Bronchial epithelial cell (primary cell): ENCODE measurements at regions not wholly inside any gene's neighbourhood (a gene's known extent, or its start where the extent isn't known, plus 50 kb on each side); places are given as distances from the start of the nearest gene placed in this dataset.

Experiments
- DNase-seq: peaks from one replicate; pipeline ENCODE4 v3.0.0-alpha.2; 2010; ENCODE audit warnings: low read depth
- FAIRE-seq: peaks from 2 replicates; lab custom pipeline; 2011; peaks lifted over from hg19 to GRCh38; lab: Jason Lieb, UNC
- H3K27me3 ChIP-seq: 2 replicates; pipeline ENCODE4 v1.5.1; 2011; ENCODE audit warnings: low read length; ENCODE audit not compliant: control insufficient read depth, insufficient read depth
- H3K36me3 ChIP-seq: 2 replicates; pipeline ENCODE4 v1.5.1; 2011; ENCODE audit warnings: low read length; ENCODE audit not compliant: control insufficient read depth, insufficient read depth
- H3K4me3 ChIP-seq: 2 replicates; pipeline ENCODE4 v1.5.1; 2011; ENCODE audit warnings: mild to moderate bottlenecking, low read depth, low read length, control low read depth
- TF ChIP-seq, protein P1 (sequence below): IDR thresholded peaks from 2 replicates; pipeline ENCODE4 v1.5.1; 2011; ENCODE audit warnings: mild to moderate bottlenecking, moderate library complexity, low read length, control low read depth, inconsistent platforms; ENCODE audit not compliant: insufficient read depth, severe bottlenecking

DNA sequence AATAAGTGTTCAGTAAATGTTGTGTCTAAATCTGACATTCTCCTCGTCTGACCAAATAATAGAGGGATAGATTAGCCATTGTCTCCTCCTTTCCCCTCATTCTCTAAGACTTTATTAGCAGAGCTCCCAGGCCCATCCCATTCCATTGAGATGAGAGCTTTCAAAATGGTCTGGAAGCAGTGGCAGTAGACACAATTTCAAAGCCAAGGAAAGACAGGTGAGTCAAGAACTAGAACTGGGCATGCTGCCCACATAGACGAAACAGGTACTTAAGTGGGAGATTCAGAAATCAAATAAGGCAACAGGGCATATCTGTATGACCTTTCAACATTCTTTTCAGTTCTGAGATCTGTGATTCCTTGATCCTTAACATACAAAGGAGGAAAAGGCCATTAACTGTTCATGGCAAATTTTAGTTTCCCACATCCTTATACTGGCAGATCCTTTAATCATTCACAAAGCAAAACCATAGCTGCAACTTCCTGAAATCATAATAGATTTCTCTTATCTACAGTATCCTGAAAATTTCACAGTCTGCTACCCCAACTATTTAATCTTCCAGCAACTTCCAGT, 96.6 kb upstream of the KCNA4 start:
- H3K4me3 ChIP-seq = no peak overlapping the region
- no peaks in the 10 kb centered on the region for H3K36me3 ChIP-seq
- no peaks in the 10 kb centered on the region for H3K27me3 ChIP-seq
- TF ChIP-seq, protein P1, sequence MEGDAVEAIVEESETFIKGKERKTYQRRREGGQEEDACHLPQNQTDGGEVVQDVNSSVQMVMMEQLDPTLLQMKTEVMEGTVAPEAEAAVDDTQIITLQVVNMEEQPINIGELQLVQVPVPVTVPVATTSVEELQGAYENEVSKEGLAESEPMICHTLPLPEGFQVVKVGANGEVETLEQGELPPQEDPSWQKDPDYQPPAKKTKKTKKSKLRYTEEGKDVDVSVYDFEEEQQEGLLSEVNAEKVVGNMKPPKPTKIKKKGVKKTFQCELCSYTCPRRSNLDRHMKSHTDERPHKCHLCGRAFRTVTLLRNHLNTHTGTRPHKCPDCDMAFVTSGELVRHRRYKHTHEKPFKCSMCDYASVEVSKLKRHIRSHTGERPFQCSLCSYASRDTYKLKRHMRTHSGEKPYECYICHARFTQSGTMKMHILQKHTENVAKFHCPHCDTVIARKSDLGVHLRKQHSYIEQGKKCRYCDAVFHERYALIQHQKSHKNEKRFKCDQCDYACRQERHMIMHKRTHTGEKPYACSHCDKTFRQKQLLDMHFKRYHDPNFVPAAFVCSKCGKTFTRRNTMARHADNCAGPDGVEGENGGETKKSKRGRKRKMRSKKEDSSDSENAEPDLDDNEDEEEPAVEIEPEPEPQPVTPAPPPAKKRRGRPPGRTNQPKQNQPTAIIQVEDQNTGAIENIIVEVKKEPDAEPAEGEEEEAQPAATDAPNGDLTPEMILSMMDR = no peak
- FAIRE-seq (no peak), DNase-seq (peak; percentile 27)

DNA sequence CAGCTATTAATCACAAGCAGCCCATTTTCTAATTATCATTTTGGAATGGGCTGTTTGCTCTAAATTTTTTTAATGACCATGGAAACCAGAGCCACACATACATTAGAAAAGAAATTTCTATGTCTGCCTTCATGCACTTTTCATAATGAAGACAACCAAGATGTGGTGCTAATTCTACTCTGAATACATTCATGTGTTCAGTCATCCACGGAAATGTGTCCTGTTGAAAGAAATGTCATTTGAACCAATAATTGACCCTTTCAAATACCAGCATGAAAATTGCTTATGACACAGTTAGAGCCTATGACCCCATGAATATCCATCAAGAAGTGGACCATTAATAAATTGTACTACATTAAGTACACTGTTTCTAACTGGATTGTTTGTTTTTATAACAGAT, 99.7 kb upstream of the KCNA4 start:
- no peak for FAIRE-seq
- no peak overlapping the region for H3K4me3 ChIP-seq

DNA sequence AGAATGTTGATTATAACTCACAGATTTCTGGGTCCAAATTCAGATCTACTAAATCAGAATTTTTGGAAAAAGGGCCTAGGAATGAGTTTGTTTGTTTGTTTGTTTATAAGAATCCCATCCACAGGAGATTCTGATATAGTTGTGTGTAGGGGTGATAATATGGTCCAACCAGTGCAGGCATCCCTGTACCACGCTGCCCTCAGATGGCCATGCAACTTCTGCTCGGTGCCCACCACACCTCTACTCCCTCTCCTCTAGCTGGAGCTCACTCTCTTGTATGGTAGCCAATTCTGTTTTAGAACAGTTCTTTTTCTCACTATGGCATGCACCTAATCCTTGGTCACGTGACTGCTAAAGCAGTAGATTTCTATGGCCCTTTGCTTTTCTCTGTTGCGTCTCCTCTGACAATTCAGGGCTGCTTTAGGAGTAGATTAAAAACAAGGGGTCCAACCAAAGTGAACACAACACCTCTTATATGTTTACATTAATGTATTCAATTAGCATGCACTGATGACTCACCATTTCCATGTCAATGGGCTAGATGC, 103.3 kb upstream of the KCNA4 start:
- DNase-seq = no peak
- H3K27me3 ChIP-seq = no peaks in the 10 kb centered on the region
- TF ChIP-seq, protein P1 = no peak
- no peak overlapping the region for H3K4me3 ChIP-seq
- H3K36me3 ChIP-seq = no peaks in the 10 kb centered on the region
- FAIRE-seq = no peak

More for the DNA sequence above, 99.7 kb upstream of the KCNA4 start:
- no peak for DNase-seq
- TF ChIP-seq, protein P1 = no peak
- H3K36me3 ChIP-seq = no peaks in the 10 kb centered on the region
- H3K27me3 ChIP-seq = no peaks in the 10 kb centered on the region

DNA sequence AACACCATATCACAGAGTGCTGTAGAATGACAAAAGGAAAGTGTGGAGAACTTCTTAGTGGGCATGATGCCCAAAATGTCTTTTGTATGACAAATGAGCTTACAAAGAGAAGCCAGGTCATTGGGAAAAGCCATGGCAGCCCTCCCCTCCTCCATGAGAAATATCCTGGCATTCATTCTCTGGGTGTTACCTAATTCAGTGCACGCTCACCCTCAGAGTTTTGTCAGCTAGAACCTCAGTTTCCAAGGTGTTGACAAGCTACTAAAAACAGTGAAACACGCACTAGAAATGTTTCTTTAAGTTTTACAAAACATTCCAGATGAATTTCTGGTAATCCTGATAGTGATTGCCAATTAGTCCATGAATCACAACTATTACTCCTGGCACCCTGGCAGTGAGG, 105.4 kb upstream of the FSHB start:
- Histone ChIP-seq H3K4me3 (no peak overlapping the region), H3K27me3 (no peaks in the 10 kb centered on the region), H3K36me3 (no peaks in the 10 kb centered on the region)
- DNase-seq = no peak
- FAIRE-seq = no peak
- TF ChIP-seq, protein P1 = no peak

DNA sequence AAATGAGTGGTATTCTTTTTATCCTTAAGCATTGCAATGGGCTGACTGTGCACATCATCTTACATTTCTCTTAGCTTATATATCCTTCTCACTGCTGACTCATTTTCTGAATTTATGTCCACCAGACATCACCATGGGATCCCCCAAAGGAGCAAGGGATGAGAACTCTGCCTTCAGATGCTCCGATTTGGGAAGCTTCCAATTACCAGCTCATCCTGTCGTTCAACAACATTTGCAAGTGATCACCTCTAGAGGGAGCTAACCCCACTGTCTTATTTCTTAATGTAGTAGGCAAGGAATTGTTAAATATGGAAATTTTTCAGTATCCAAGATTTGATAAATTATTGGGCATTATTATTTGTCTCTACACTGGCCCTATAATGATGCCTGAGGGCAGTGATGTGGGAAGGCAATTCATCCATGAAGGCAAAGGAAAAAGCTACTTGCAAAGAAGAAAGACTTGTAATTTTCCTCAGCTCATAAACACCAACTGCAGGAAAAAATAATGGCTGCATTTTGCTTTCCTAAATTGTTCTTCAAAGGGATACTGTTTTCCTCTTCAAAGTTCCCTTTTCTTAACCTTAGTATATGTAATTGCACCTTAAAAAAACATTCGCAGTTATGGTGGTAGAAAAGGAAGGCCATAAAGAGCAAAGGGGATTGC, 102.4 kb upstream of the FSHB start:
- no peaks in the 10 kb centered on the region for H3K36me3 ChIP-seq
- FAIRE-seq (peak; percentile 13), DNase-seq (peak; percentile 46)
- TF ChIP-seq, protein P1 = peak; percentile 64
- no peaks in the 10 kb centered on the region for H3K27me3 ChIP-seq
- no peak overlapping the region for H3K4me3 ChIP-seq
